Skeletal muscle tissue (tissue), 3 donors: ENCODE measurements at regions not wholly inside any gene's neighbourhood (a gene's known extent, or its start where the extent isn't known, plus 50 kb on each side); places are given as distances from the start of the nearest gene placed in this dataset.
"Not testable (repeated sequence)": the region's sequence is repeated elsewhere in the genome, so short reads cannot be mapped to it uniquely, and the experiment has no call there.

Experiments
- H3K27ac ChIP-seq: one replicate; pipeline ENCODE4 v1.7.0; 2013; ENCODE audit warnings: mild to moderate bottlenecking, low read depth, low read length, inconsistent platforms
- H3K27me3 ChIP-seq, 3 donors: one replicate each; pipeline ENCODE4 v1.7.0; 2013; ENCODE audit warnings: low read length in 3 of 3; ENCODE audit not compliant: control insufficient read depth in 3 of 3, insufficient read depth in 3 of 3
- H3K36me3 ChIP-seq, 3 donors: one replicate each; pipeline ENCODE4 v1.7.0; 2013; ENCODE audit warnings: low read length in 3 of 3; ENCODE audit not compliant: control insufficient read depth in 3 of 3, insufficient read depth in 3 of 3
- H3K4me1 ChIP-seq, 3 donors: one replicate each; pipeline ENCODE4 v1.7.0; 2013; ENCODE audit warnings: low read length in 3 of 3, mild to moderate bottlenecking in 3 of 3; ENCODE audit not compliant: control insufficient read depth in 3 of 3, insufficient read depth in 3 of 3
- H3K4me3 ChIP-seq, 3 donors: one replicate each; pipeline ENCODE4 v1.7.0; 2013; ENCODE audit warnings: low read length in 3 of 3
- H3K9ac ChIP-seq, 3 donors: one replicate each; pipeline ENCODE4 v1.7.0; 2013; ENCODE audit warnings: low read length in 3 of 3, mild to moderate bottlenecking in 3 of 3, moderate library complexity in 2 of 3, low read depth in 1 of 3
- H3K9me3 ChIP-seq, 3 donors: one replicate each; pipeline ENCODE4 v1.7.0; 2013; ENCODE audit warnings: low read length in 3 of 3; ENCODE audit not compliant: control insufficient read depth in 3 of 3
- donor health status: Osteomylitis.

GRCh38 chr2:65574993-65575392 lies 142.6 kb upstream of the SPRED2 start:
- no peaks in the 10 kb centered on the region for H3K9me3 ChIP-seq
- no peaks in the 10 kb centered on the region for H3K27me3 ChIP-seq
- H3K4me3 ChIP-seq: no peak overlapping the region
- peak overlapping the region; percentile 6 for H3K27ac ChIP-seq
- H3K9ac ChIP-seq: no peak overlapping the region
- H3K4me1 ChIP-seq: no peaks in the 10 kb centered on the region
- H3K36me3 ChIP-seq: no peaks in the 10 kb centered on the region

DNA sequence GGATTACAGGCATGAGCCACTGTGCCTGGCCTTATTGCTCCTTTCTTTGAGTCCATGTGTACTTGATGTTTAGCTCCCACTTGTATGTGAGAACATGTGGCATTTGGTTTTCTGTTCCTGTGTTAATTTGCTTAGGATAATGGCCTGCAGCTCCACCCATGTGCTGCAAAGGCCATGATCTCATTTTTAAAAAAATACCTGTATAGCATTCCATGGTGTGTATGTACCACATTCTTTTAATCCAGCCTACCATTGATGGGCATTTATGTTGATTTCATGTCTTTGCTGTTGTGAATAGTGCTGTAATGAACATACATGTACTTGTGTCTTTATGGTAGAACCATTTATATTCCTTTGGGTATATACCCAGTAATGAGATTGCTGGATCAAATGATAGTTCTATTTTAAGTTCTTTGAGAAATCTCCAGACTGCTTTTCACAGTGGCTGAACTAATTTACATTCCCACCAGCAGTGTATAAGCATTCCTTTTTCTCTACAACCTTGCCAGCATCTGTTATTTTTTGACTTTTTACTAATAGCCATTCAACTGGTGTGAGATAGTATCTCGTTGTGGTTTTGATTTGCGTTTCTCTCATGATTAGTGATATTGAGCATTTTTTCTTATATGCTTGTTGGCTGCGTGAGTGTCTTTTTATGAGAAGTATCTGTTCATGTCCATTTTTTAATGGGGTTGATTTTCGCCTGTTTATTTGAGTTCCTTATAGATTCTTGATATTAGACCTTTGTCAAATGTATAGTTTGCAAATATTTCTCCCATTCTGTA lies 136.4 kb upstream of the SPRED2 start:
- not testable (repeated sequence) for H3K9ac ChIP-seq, H3K27ac ChIP-seq, H3K4me1 ChIP-seq, H3K27me3 ChIP-seq, H3K9me3 ChIP-seq, H3K4me3 ChIP-seq, H3K36me3 ChIP-seq

GRCh38 chr2:65566617-65567016 lies 134.2 kb upstream of the SPRED2 start:
- Histone ChIP-seq H3K9ac (no peak overlapping the region), H3K27me3 (no peaks in the 10 kb centered on the region), H3K4me1 (no peaks in the 10 kb centered on the region), H3K36me3 (no peaks in the 10 kb centered on the region), H3K9me3 (no peaks in the 10 kb centered on the region), H3K4me3 (no peak overlapping the region), H3K27ac (no peak overlapping the region)

DNA sequence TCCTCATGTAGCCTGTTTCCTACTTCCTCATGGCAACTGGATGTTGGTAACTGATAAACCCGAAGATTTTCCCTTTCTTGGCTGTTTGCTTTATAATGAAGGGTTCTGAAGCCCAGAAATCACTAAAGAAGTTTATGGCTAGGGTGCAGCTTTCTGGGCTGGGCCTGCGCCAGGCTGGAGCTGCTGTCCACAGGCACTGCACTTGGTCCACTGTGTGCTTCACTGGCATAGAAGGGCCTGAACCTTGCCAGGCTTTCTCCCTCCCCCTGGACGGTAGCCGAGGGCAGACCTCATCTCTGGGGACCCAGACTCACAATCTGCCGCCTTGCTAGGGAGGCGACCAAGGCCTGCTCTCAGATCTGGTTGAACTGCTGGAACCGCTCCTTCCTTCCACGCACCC lies 133.3 kb upstream of the SPRED2 start:
- Histone ChIP-seq H3K9me3 (no peaks in the 10 kb centered on the region), H3K27me3 (no peaks in the 10 kb centered on the region), H3K27ac (no peak overlapping the region), H3K4me1 (no peaks in the 10 kb centered on the region), H3K9ac (no peak overlapping the region), H3K36me3 (no peaks in the 10 kb centered on the region), H3K4me3 (no peak overlapping the region)

DNA sequence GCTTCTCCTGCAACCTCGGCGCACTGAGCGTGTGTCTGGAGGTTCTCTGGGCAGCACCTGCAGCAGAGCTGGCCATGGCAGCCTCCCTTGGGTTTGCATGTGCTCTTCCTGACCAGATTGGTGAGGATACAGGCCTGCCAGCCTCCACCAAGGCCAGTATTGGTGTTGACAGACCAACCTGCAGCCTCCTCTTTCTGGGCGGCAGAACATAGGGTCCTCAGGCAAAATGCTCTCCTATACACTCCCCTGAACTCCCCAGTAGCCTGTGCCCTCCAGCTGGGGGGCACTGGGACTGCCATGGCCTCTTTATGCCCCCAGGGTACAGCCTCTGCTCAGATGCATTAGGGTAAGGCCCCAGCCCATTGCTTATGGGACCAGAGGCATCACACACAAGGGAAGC lies 131.9 kb upstream of the SPRED2 start:
- Histone ChIP-seq H3K36me3 (no peaks in the 10 kb centered on the region), H3K4me1 (no peaks in the 10 kb centered on the region), H3K9ac (no peak overlapping the region), H3K27me3 (no peaks in the 10 kb centered on the region), H3K27ac (no peak overlapping the region), H3K9me3 (no peaks in the 10 kb centered on the region), H3K4me3 (no peak overlapping the region)

- Histone ChIP-seq H3K9ac (no peak overlapping the region), H3K4me3 (no peak overlapping the region), H3K4me1 (no peaks in the 10 kb centered on the region), H3K27ac (no peak overlapping the region), H3K9me3 (no peaks in the 10 kb centered on the region), H3K27me3 (no peaks in the 10 kb centered on the region), H3K36me3 (no peaks in the 10 kb centered on the region)
Measured at GRCh38 chr2:65562890-65563289, 130.5 kb upstream of the SPRED2 start.

DNA sequence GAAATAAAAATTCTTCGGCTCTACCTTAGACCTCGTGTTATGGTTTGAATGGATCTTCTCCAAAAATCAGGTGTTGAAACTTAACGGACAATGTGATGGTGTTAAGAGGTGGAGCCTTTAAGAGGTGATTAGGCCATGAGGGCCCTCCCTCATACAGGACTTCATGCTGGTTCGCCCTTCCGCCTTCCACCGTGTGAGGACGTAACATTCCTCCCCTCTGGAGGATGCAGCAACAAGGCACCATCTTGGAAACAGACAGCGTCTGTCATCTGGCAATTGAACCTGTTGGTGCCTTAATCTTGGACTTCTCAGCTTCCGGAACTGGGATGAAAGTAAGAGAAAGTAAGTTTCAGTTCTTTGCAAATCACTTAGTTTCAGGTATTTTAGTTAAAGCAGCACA lies 126.3 kb upstream of the SPRED2 start:
- Histone ChIP-seq H3K9ac (no peak overlapping the region), H3K27ac (no peak overlapping the region), H3K4me3 (no peak overlapping the region), H3K9me3 (no peaks in the 10 kb centered on the region), H3K27me3 (peaks cover 0 to 3% (median 0%) of the 10 kb centered on the region in 3 donors), H3K36me3 (no peaks in the 10 kb centered on the region), H3K4me1 (peaks cover 0 to 2% (median 0%) of the 10 kb centered on the region in 3 donors)

GRCh38 chr2:65557616-65558573 lies 125.5 kb upstream of the SPRED2 start:
- Histone ChIP-seq H3K9ac (no peak overlapping the region), H3K36me3 (no peaks in the 10 kb centered on the region), H3K27me3 (peaks cover 0 to 4% (median 0%) of the 10 kb centered on the region in 3 donors), H3K4me3 (no peak overlapping the region), H3K27ac (no peak overlapping the region), H3K4me1 (peaks cover 0 to 6% (median 0%) of the 10 kb centered on the region in 3 donors), H3K9me3 (no peaks in the 10 kb centered on the region)

GRCh38 chr2:65554765-65555591 lies 122.6 kb upstream of the SPRED2 start:
- H3K9me3 ChIP-seq: no peaks in the 10 kb centered on the region
- H3K4me1 ChIP-seq: peaks cover 0 to 6% (median 0%) of the 10 kb centered on the region in 3 donors
- peaks cover 0 to 4% (median 0%) of the 10 kb centered on the region in 3 donors for H3K27me3 ChIP-seq
- H3K36me3 ChIP-seq: no peaks in the 10 kb centered on the region
- H3K9ac ChIP-seq: no peak overlapping the region
- no peak overlapping the region for H3K27ac ChIP-seq
- H3K4me3 ChIP-seq: no peak overlapping the region
